Thymus (tissue), 11 donors: ENCODE measurements at regions not wholly inside any gene's neighbourhood (a gene's known extent, or its start where the extent isn't known, plus 50 kb on each side); places are given as distances from the start of the nearest gene placed in this dataset.

Source experiments
- DNase-seq, 9 donors: peaks; one replicate each; pipeline ENCODE4 v3.0.0-alpha.2; 2013; ENCODE audit warnings: low spot score in 9 of 9, low read depth in 6 of 9, missing footprints in 1 of 9
- H3K27ac ChIP-seq, 2 donors: one replicate each; pipeline ENCODE4 v1.5.1; 2013; ENCODE audit warnings: control low read depth in 1 of 2, low read depth in 1 of 2, low read length in 1 of 2, mild to moderate bottlenecking in 1 of 2, moderate library complexity in 1 of 2
- H3K27me3 ChIP-seq, 2 donors: one replicate each; pipeline ENCODE4 v1.5.1; 2013; ENCODE audit warnings: low read length in 1 of 2; ENCODE audit not compliant: control insufficient read depth in 2 of 2, insufficient read depth in 1 of 2
- H3K36me3 ChIP-seq, 2 donors: one replicate each; pipeline ENCODE4 v1.5.1; 2013; ENCODE audit warnings: low read length in 1 of 2, mild to moderate bottlenecking in 1 of 2, moderate library complexity in 1 of 2; ENCODE audit not compliant: control insufficient read depth in 2 of 2, insufficient read depth in 2 of 2
- H3K4me1 ChIP-seq, 2 donors: one replicate each; pipeline ENCODE4 v1.5.1; 2013; ENCODE audit warnings: low read length in 2 of 2; ENCODE audit not compliant: control insufficient read depth in 2 of 2, insufficient read depth in 2 of 2
- H3K4me3 ChIP-seq, 2 donors: one replicate each; pipeline ENCODE4 v1.5.1; 2013; ENCODE audit warnings: low read length in 2 of 2, control low read depth in 1 of 2, mild to moderate bottlenecking in 1 of 2
- H3K9me3 ChIP-seq, 2 donors: one replicate each; pipeline ENCODE4 v1.5.1; 2013; ENCODE audit warnings: low read length in 1 of 2, mild to moderate bottlenecking in 1 of 2; ENCODE audit not compliant: control insufficient read depth in 2 of 2, insufficient read depth in 1 of 2
- WGBS: extraction: QIAGEN DNeasy Blood & Tissue Kit; methylation state at CpG from one replicate; pipeline ENCODE4 v1.1.7; 2013; 5-methylcytosine and 5-hydroxymethylcytosine counted together
- donor health status: healthy.

DNA sequence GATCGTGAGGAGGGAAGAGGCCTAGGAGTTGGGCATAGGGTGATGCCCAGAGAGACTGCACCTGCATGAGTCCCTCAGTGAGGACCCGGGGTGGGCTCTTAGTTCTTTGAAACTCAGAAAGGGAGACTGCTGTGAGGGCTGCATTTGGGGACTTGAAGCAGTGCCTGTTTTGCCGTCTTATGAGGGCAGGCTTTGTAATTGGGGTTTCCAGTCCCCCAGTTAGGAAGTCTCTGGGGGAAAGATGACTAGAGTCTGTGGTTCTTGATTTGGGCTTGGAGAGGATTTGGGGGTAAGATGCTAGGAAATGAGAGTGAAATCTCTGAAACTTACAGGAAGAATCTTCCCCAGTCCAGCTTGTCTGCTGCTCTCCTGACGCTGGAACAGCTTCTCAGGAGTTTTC lies 99.6 kb downstream of the ARF6 start:
- Histone ChIP-seq H3K36me3 (no peaks in the 10 kb centered on the region), H3K27ac (no peak overlapping the region), H3K4me3 (no peak overlapping the region), H3K9me3 (no peaks in the 10 kb centered on the region), H3K27me3 (no peaks in the 10 kb centered on the region), H3K4me1 (no peaks in the 10 kb centered on the region)
- no peak for DNase-seq
- 94% methylated on average over 4 of the region's 4 CpGs for WGBS

DNA sequence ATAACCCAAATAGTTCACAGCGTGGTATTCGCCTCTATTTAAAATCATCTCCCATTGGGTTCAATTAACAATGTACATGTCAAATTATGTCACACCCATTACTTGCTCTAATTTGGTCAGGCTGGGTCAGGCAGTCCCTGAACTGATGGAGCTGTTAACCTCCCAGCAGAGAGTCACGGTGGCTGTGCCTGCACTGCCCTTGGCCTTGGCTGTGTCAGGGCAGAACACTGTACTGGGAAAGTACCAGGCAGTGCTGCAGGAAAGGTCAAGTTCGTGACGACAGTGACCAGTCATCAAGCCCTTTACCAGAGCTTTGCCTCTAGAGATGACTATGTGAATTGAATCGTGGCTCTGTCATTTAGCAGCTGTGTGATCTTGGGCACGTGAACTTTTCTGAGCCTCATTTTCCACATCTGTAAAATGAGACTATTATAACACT lies 100.0 kb downstream of the ARF6 start:
- Histone ChIP-seq H3K27me3 (no peaks in the 10 kb centered on the region), H3K4me3 (no peak overlapping the region), H3K4me1 (no peaks in the 10 kb centered on the region), H3K27ac (no peak overlapping the region), H3K9me3 (no peaks in the 10 kb centered on the region), H3K36me3 (no peaks in the 10 kb centered on the region)
- no peak for DNase-seq
- 93% methylated on average over 7 of the region's 7 CpGs for WGBS

DNA sequence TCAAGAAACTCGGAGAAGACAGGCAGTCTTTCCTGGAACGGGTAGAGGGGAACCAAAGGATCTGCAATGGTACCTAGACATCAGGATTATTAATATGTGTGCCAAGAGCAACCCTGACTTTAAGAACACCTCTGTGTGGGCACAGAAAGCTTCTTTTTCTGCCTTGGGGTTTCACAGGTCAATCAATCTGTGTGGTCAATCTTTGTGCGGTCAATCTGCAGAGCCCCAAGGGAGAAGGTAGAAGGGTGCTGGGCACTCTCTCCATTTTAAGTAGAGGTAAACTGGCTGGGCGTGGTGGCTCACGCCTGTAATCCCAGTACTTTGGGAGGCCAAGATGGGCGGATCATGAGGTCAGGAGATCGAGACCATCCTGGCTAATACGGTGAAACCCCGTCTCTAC lies 100.7 kb downstream of the ARF6 start:
- Histone ChIP-seq H3K4me3 (no peak overlapping the region), H3K27ac (no peak overlapping the region), H3K27me3 (no peaks in the 10 kb centered on the region), H3K9me3 (no peaks in the 10 kb centered on the region), H3K4me1 (no peaks in the 10 kb centered on the region), H3K36me3 (no peaks in the 10 kb centered on the region)
- 99% methylated on average over 9 of the region's 9 CpGs for WGBS
- DNase-seq, result no peak

DNA sequence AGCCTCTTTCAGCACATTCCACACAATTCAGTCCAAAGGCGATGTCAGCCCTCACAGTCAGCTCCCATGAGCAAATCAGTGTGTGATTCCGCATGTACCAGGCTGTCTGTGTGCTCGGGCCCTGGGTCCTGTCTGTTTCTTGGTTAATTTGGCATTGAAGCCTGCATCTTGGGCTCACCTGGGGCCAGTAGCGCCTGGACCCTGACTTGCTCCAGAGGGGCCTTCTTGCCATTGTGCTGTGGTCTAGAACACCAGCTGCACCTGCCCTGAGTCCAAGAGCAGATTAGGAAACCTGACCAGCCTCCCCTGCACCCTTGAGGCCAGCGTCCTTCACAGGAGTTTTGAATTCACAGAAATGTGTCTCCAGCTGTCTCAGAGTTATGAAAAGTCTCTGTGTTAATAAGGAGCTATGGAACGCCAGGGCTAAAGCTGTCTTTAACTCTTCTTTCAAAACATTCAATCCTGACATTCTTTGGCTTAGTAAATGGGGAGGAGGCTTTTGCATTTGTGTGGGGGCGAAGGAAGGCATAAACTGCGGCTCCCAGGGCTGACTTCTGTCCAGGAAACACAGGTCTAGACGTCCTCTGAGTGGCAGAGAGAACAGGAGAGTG lies 102.2 kb downstream of the ARF6 start:
- H3K36me3 ChIP-seq, result no peaks in the 10 kb centered on the region
- no peak for DNase-seq
- 96% methylated on average over 9 of the region's 9 CpGs for WGBS
- H3K4me1 ChIP-seq, result peaks cover 12 to 14% of the 10 kb centered on the region in 2 donors
- H3K4me3 ChIP-seq, result no peak overlapping the region
- no peaks in the 10 kb centered on the region for H3K27me3 ChIP-seq
- H3K27ac ChIP-seq, result no peak overlapping the region
- no peaks in the 10 kb centered on the region for H3K9me3 ChIP-seq

DNA sequence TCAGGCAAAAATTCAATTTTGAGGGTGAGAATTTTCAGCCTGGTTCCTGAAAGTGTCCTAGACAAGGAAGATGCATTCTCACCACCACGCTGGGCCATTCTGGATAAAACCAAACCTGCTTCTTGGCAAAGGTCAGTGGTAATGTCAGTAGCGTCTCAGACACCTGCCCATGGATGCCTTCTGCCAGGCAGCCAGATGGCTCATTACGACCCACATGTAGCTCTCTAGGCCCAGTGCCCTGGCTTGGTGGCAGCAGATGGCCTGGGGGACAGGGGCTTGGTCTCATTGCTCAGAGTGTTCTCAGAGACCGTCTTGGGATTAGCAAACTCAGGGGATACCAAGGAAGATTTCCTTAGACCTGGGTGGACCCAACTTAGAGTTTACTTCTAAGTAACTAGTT lies 105.1 kb downstream of the ARF6 start:
- 96% methylated on average over 4 of the region's 4 CpGs for WGBS
- H3K9me3 ChIP-seq, result no peaks in the 10 kb centered on the region
- H3K4me3 ChIP-seq, result no peak overlapping the region
- H3K36me3 ChIP-seq, result no peaks in the 10 kb centered on the region
- H3K27ac ChIP-seq, result no peak overlapping the region
- H3K27me3 ChIP-seq, result no peaks in the 10 kb centered on the region
- no peak for DNase-seq
- H3K4me1 ChIP-seq, result peaks cover 38 to 44% of the 10 kb centered on the region in 2 donors

DNA sequence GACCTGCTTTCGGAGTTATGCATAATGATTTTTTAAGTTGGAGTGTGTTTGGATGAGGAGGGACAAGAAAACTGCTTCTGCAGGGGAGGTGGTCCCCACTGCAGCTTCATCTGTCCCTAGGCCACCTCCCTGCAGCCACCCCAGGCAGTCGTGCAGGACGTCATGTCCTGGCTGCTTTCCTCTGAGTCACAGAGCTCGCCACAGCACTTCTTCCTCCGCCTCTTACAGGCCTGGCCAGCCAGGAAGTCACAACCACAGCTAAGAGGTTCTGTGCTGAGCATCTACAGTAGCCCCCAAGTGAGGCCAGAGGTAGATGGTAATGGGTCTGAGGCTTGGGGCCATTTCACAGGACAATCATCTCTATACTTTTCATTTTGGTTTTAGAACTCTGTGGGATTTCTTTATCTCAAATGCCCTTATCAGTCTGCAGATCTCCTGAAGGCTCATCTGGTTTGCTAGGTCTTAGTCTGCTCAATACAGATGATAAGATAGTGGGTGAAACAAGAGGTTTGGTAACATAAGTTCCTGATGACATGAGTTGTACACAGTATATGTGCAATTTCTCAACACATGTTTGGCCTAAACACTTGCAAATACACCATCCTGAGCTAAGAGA lies 106.4 kb downstream of the ARF6 start:
- peak in 4 of 9 donors; percentile 38 to 70 (median 47) for DNase-seq
- Histone ChIP-seq H3K4me1 (peaks cover 41 to 54% of the 10 kb centered on the region in 2 donors), H3K36me3 (no peaks in the 10 kb centered on the region), H3K27ac (peak overlapping the region; percentile 66 to 88), H3K4me3 (no peak overlapping the region), H3K27me3 (no peaks in the 10 kb centered on the region), H3K9me3 (no peaks in the 10 kb centered on the region)
- 20% methylated on average over 5 of the region's 5 CpGs for WGBS

DNA sequence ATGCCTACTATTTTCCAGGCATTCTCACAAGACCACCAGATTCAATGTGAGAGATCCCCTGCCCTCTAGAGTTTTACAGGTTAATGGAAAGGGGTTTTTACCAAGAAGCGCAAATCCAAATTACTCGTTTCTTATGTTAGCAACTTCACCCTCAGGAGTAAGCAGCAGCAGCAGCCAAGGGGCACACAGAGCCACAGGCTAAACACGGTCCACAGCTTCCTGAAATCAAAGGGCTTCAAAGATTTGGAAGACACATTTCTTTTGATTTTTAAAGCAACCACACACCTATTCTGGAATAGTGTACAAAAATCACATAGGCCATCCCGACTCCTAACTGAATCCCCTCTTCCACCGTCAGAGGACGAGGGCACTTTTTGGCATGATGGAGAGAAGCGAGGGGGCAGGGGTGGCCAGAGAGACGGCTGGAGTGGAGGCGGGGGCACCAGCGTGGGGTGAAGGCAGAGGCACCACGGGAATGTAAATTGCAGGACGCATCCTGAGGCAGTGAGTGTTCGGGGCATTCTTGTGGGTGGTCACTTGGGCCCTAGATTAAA lies 107.0 kb downstream of the ARF6 start:
- Histone ChIP-seq H3K9me3 (no peaks in the 10 kb centered on the region), H3K27me3 (no peaks in the 10 kb centered on the region), H3K4me3 (no peak overlapping the region), H3K27ac (peak overlapping the region; percentile 88 to 97), H3K36me3 (no peaks in the 10 kb centered on the region), H3K4me1 (peaks cover 41 to 54% of the 10 kb centered on the region in 2 donors)
- peak in 1 of 9 donors; percentile 38 for DNase-seq
- WGBS, result 70% methylated on average over 13 of the region's 13 CpGs

DNA sequence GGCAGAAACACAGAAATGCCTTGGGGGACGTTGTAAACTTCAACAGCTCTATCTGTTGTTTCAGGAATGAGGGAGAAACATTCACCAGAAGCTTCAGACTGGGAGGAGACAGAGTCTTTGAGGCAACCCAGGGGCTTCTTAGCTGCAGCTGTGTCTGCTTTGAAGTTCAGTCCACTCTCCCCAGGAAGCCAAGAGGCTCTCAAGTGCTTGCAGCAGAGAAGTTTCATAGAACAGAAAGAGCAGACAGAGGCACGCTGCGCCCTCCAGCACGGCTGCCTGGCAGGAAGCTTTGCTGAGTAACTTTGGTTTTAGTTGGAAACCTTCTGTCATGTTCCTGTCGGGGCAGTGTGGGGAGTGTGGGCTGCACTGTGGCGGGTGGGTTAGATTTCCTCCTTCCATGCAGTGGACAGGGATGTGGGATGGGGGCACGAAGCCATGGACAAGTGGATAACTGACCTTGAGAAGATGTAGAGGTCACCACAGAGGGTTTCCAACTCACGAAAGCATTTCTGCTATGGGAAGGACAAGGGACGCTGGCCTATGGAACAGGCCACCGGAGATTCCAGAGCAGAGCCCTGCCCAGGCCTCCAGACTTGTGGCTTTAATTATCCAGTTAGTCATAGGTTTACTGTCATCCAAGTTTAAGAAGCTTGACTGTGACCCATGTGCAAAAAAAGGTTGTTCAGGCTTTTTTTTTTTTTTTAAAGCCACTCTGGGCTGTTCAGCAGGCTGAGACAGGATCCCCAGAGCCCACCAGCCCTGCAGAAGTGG lies 107.7 kb downstream of the ARF6 start:
- Histone ChIP-seq H3K27ac (peak overlapping the region; percentile 88 to 97), H3K27me3 (no peaks in the 10 kb centered on the region), H3K9me3 (no peaks in the 10 kb centered on the region), H3K4me1 (peaks cover 41 to 54% of the 10 kb centered on the region in 2 donors), H3K36me3 (no peaks in the 10 kb centered on the region), H3K4me3 (peak overlapping the region; percentile 2 to 4)
- WGBS, result 26% methylated on average over 10 of the region's 10 CpGs
- DNase-seq, result peak in 6 of 9 donors; percentile 57 to 88 (median 70)
